Thyroid gland (tissue), 4 donors: ENCODE measurements at regions not wholly inside any gene's neighbourhood (a gene's known extent, or its start where the extent isn't known, plus 50 kb on each side); places are given as distances from the start of the nearest gene placed in this dataset.

Experiments
- POLR2A ChIP-seq, 2 donors: fragments of 450-650 bp; IDR thresholded peaks; one replicate each; pipeline ENCODE4 v1.6.1; 2017; ENCODE audit warnings: antibody characterized with exemption in 2 of 2, mild to moderate bottlenecking in 2 of 2, moderate library complexity in 1 of 2
- TF ChIP-seq, protein P1 (sequence below), 6 experiments: fragments of 200-600 bp in 3 of 6; fragments of 450-650 bp in 3 of 6; sonication (generic) in 3 of 6; IDR thresholded peaks; one replicate each; pipeline ENCODE4 v1.5.1; 2016 to 2019; ENCODE audit warnings: antibody characterized with exemption in 6 of 6, mild to moderate bottlenecking in 2 of 6, inconsistent platforms in 1 of 6, moderate library complexity in 1 of 6

GRCh38 chr10:63825111-63825510 lies 303.9 kb downstream of the REEP3 start:
- TF ChIP-seq, protein P1, sequence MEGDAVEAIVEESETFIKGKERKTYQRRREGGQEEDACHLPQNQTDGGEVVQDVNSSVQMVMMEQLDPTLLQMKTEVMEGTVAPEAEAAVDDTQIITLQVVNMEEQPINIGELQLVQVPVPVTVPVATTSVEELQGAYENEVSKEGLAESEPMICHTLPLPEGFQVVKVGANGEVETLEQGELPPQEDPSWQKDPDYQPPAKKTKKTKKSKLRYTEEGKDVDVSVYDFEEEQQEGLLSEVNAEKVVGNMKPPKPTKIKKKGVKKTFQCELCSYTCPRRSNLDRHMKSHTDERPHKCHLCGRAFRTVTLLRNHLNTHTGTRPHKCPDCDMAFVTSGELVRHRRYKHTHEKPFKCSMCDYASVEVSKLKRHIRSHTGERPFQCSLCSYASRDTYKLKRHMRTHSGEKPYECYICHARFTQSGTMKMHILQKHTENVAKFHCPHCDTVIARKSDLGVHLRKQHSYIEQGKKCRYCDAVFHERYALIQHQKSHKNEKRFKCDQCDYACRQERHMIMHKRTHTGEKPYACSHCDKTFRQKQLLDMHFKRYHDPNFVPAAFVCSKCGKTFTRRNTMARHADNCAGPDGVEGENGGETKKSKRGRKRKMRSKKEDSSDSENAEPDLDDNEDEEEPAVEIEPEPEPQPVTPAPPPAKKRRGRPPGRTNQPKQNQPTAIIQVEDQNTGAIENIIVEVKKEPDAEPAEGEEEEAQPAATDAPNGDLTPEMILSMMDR (IDR thresholded peaks at IDR 0.05): no peak
- no peak for TF ChIP-seq POLR2A (IDR thresholded peaks at IDR 0.05)
